KBM-7 (cell line): ENCODE measurements at regions not wholly inside any gene's neighbourhood (a gene's known extent, or its start where the extent isn't known, plus 50 kb on each side); places are given as distances from the start of the nearest gene placed in this dataset.
"Not testable (repeated sequence)": the region's sequence is repeated elsewhere in the genome, so short reads cannot be mapped to it uniquely, and the experiment has no call there.

Source experiments
- DNase-seq: peaks from one replicate; pipeline ENCODE4 v3.0.0-alpha.2; 2015
- in situ Hi-C: fragments of 300-500 bp; cut with MboI; formaldehyde crosslinking; loops from 2 replicates; pipeline ENCODE4 v1.14.3; 2020; ENCODE audit warnings: low sequenced_read_pairs, low pct_unique_long_range_greater_than_20kb, mixed read lengths

DNA sequence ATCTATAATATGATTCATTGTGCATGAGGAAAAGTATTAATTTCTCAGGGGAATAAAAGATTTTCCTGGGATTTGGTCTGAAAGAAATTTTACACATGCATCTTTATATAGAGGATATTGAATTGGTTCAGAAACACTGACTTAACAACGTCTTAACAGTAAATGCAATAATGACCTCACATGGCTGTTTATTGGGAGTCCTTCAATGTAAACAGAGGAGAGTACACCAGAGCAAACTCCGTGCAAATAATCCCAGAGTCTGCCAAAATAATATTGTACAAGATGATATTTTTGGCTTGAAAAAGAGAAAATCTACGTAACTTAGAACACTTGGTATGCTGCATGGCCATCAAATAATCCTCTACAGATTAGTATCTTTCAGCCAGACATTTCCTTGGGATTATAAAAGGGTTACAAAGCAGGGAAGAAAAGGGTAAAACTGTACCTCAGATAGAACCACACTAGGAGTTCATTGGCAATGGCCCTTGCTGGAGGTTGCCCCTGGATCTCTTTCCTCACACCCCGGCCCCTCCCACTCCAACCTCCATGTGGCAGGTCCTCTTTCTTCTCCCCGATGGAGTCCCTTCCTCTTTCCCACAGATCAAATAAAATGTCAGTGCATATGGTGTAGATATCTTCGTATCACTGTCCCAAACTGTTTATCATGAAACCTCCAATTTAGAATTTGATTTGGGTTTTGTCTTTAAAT is 196.4 kb downstream of the EVX1 start:
- in situ Hi-C loops = no loop called here
- DNase-seq = no peak

DNA sequence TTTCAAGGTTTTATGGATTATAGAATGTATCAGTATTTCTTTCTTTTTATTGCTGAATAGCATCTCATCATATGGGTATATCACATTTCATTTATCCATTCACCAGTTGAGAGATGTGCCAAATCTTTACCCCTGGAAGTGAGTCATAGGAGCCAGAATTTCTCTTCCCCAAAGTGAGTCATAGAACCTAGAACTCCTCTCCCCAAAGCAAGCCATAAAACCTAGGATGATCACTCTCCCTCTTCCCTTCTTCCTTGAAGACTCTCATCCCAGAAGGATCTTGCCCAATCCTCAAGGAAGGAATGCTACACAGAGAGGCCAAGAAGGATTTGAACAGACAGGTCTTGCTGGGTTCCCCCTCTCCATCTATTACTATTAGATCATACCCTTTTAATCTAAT is 199.9 kb downstream of the EVX1 start:
- no peak for DNase-seq

DNA sequence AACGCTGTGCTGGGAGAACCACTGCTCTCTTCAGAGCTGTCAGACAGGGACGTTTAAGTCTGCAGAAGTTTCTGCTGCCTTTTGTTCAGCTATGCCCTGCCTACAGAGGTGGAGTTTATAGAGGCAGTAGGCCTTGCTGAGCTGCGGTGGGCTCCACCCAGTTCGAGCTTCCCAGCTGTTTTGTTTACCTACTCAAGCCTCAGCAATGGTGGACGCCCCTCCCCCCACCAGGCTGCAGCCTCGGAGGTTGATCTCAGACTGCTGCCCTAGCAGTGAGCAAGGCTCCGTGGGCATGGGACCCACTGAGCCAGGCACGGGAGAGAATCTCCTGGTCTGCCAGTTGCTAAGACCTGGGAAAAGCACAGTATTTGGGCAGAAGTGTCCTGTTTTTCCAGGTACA is 206.4 kb downstream of the EVX1 start:
- in situ Hi-C loops = not testable (repeated sequence)

More for the DNA sequence above, 199.9 kb downstream of the EVX1 start:
- in situ Hi-C loops = no loop called here

DNA sequence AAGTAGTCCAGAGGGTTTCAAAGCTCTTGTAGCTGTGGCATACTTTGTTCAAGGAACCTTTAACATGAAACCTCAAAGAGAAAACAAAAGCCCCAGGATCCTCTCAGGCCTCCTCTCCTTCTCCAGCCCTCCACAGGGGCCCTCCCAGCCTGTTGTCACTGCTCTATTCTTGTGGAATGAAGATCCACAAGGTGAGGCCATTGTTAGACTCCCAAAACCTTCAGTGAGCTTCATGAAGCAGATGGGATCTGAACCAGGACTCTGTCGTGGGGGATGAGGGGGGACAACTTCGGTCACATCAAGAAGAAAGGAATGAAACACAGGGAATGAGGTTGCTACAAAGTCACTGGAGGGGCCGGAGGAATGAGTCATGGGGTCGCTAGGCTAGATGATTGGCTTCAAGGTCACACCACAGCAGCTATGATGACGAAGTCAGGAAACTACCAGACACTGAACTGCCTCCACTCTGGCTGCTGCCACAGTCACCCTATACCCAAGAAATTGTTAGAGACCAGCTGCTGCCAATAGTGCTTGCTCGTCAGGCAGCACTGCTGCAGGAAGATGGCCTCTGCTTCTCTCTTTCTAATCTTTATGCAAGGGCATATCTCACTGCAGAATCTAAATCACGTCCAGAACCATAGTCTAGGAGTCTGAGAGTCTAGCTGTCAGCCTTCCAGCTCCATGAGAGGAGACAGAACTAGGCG is 208.8 kb downstream of the HIBADH start:
- DNase-seq = no peak
- in situ Hi-C loops = no loop called here

More for the DNA sequence above, 206.4 kb downstream of the EVX1 start:
- DNase-seq = not testable (repeated sequence)

DNA sequence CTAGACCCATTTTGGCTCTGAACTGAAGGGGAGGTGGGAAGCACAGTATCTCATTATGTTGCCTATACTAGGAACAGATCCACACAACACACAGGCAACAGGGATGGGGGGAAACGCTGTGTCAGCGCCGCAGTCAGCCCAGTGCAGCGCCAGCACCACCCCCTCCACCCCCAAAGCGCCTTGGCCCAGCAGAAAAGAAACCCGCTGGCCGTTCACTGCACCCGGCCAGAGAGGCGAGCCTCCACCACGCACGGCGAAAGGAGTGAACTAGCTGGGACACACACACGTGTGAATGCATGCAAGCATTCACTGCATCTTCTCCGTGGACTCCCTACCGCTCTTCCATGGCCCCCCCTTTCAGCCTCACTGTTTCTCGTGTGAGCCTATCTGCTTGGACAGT is 205.6 kb downstream of the HIBADH start:
- in situ Hi-C loops, DNase-seq: not testable (repeated sequence)

DNA sequence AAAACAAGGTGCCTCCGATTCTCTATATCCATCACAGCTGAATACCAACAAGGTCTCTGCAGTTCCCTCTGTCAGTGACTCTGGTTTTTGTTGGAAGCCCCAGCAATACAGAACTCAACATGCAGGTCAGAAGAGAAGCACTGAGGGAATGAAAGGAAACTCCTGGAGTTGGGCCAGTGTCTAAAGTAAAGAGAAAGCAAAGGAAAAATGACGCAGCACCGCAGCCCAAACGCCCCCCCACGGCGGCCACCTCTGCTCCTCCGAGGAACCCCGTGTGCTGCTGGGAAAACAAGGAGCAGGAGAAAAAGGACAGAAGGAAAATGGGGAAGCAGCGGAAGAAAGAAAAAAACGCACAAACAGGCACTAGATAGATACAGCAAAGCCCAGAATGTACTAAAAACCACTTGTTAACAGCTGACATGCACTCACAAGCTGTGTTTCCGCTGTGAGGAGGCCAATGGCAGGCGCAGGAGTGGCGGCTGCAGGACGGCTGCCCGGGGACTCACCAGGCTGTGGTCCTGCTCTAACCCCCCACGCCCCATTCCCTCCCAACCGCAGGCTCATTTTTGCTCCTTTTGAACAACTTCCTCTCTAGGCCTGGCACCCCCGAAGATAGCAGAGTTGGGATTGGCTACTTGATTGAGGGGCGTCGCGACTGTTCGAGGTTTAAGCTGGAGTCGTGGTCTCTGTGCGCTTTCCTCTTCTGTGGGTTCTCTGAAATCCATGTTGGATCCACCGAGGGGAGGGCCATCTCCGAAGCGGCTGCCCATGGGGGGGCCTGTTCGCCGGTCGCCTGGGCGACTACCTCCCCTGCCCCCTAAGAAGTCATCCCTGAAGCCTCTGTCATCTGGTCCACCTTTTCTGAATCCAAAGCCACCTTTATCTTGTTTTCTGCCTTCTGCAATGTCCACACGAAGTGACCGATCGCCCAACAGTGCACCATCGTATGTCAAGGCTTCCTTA is 204.8 kb downstream of the HIBADH start:
- in situ Hi-C loops = not testable (repeated sequence)
- peak; percentile 53 for DNase-seq

DNA sequence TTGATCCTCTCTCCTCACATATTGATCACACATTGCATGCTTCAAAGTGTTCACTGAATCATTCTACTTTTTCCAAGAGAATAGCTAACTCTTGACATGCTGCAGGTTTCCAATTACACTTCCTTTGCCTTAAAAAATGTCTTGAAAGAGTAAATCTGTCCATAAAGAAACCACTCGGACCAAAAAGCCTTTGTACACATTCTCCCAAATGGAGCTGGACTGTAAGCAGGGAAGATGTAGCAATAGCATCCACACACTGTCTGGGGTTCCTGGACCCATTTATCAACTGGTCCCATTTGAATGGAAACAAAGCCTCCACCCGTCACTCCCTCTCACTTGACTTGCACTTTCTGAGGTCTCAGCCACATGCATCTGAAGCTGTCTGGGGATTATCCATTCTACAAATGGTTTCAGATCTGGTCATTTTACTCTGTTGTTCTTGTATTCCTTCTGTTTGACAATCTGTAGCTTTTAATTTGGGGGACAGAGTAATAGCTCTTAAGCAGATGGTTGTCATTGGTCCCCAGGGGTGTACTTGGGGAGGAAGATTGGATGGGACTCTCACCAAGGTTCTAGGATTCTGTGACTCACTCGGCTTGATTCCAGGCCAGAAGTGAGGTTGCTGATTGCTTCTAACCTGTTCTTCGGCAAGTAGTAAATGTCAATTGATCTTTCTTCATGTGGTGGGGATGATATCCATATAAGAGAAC is 203.5 kb downstream of the HIBADH start:
- no peak for DNase-seq

DNA sequence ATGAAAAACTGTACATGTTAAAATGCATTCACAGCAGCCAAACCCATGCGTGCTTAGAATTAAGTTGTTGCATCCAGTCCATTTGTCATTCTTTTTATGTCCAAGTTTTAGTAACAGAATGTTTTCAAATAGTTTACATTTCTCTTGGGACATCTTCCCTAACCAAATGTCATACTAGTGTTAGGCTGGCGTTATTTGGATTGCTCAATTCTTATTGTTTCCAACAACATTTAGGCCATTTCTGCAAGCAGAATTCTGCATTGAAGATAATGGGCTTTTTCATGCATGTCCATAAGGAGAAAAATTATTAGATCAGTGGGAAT is 203.0 kb downstream of the HIBADH start:
- in situ Hi-C loops = no loop called here
- DNase-seq = no peak

More for the DNA sequence above, 203.5 kb downstream of the HIBADH start:
- in situ Hi-C loops = no loop called here

DNA sequence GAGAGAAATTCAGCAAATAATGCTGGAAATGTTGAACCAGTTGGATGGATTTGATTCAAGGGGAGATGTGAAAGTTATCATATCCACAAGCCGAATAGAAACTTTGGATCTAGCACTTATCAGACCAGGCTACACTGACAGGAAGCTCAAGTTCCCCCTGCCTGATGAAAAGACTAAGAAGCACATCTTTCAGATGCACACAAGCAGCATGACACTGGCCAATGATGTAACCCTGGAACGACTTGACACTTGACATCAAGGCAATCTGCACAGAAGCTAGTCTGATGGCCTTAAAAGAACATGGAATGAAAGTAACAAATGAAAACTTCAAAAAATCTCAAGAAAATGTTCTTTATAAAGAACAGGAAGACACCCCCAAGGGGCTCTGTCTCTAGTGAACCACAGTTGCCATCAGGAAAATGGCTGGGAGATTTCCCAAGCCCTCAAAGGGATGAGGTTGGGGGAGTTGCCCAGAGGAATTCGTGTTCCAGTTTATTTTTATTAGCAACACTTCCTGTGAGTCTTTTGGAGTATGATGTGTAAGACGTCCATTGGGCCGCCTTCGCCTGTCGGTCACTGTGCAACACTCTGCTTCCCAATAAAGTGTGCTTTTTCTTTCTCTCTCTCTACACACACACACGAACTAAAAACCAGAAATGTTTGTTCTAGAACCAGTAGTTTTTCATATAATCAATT is 200.0 kb downstream of the HIBADH start:
- no peak for DNase-seq

DNA sequence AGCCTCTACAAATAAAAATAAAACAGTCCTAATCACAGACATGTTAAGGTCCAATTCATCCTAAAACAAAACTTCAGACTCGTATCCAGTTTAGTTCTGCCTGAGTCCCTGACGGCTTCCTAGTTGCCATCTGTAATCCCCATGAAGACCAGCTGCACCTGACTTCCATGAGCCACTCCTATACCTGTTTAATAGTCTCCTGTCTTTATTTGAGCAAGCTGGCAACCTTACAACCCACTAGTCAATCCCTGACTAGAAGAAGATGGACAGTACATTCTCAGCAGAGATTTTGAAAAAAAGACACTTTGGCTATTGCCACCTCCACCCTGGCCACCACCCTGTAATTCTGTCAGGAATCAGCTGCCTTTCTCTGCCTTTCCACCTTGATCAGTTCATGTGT is 197.7 kb downstream of the HIBADH start:
- in situ Hi-C loops = no loop called here
- no peak for DNase-seq

More for the DNA sequence above, 200.0 kb downstream of the HIBADH start:
- in situ Hi-C loops = no loop called here

DNA sequence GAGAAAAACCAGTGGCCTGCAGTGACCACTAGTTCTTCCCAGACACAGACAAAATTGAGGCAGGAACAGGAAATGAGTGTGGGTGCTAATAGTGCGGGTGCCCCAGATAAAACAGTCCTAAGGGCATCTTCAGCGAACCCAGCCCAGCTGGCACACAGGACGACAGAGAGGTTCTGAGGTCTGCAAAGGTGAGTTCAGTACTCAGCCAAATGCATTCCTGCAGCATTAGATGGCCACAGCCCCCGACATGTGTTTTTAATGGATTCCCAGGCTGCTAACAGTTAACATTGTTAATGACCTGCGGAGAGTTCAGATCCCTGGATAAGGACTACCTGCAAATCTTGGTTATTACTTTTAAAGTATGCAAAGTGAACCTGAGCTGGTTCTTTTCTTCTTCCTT is 196.0 kb downstream of the HIBADH start:
- no peak for DNase-seq
- in situ Hi-C loops = no loop called here

DNA sequence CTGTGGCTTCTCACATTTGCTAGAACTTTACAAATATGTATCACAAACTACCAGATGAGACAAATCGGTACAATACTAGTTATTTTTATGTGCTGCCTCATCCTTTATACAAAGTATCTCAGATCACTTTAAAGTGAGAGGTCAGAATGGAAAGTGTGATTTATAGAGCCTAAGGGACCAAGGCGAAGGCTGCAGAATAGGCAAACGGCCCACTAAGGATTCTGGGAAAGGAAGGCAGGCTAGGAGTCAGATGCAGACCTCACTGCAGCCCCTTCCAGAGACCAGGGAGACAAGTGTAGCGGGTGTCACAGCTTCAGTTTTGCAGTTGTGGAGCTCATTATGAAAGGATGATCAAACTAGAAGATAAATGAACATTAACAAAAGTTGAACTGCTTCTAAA is 190.6 kb downstream of the HIBADH start:
- in situ Hi-C loops = no loop called here
- no peak for DNase-seq
